Renal pelvis (tissue), 1 donor: ENCODE measurements at regions not wholly inside any gene's neighbourhood (a gene's known extent, or its start where the extent isn't known, plus 50 kb on each side); places are given as distances from the start of the nearest gene placed in this dataset.
"Not testable (repeated sequence)": the region's sequence is repeated elsewhere in the genome, so short reads cannot be mapped to it uniquely, and the experiment has no call there.

ENCODE experiments used
- DNase-seq: peaks from one replicate; pipeline ENCODE4 v3.0.0-alpha.2; 2013

GRCh38 chr11:86167499-86168164, 76.9 kb upstream of the EED start:
- no peak for DNase-seq

GRCh38 chr11:86166287-86166686, 78.3 kb upstream of the EED start:
- DNase-seq = not testable (repeated sequence)

GRCh38 chr11:86164106-86164505, 80.4 kb upstream of the EED start:
- no peak for DNase-seq

- not testable (repeated sequence) for DNase-seq
Observed at GRCh38 chr11:86163221-86163876, 81.2 kb upstream of the EED start.

GRCh38 chr11:86162239-86162638, 82.3 kb upstream of the EED start:
- no peak for DNase-seq

- no peak for DNase-seq
Observed at GRCh38 chr11:86161837-86162236, 82.7 kb upstream of the EED start.

- DNase-seq = no peak
Observed at GRCh38 chr11:86161336-86161735, 83.2 kb upstream of the EED start.

- DNase-seq = no peak
Observed at GRCh38 chr11:86160541-86161149, 83.9 kb upstream of the EED start.

GRCh38 chr11:86159581-86159891, 85.0 kb upstream of the EED start:
- DNase-seq = no peak

GRCh38 chr11:86158704-86159580, 85.6 kb upstream of the EED start:
- DNase-seq = no peak

- DNase-seq = no peak
Observed at GRCh38 chr11:86157797-86158378, 86.7 kb upstream of the EED start.

GRCh38 chr11:86156397-86156955, 87.6 kb upstream of the PICALM start:
- DNase-seq = no peak

- DNase-seq = no peak
Observed at GRCh38 chr11:86155200-86155844, 86.4 kb upstream of the PICALM start.

GRCh38 chr11:86153439-86153838, 84.6 kb upstream of the PICALM start:
- DNase-seq = no peak

- no peak for DNase-seq
Observed at GRCh38 chr11:86152901-86153300, 84.0 kb upstream of the PICALM start.

- DNase-seq = no peak
Observed at GRCh38 chr11:86152006-86152862, 83.3 kb upstream of the PICALM start.

- no peak for DNase-seq
Observed at GRCh38 chr11:86151174-86152005, 82.5 kb upstream of the PICALM start.

GRCh38 chr11:86150847-86151173, 81.9 kb upstream of the PICALM start:
- DNase-seq = no peak

- no peak for DNase-seq
Observed at GRCh38 chr11:86149792-86150191, 80.9 kb upstream of the PICALM start.

GRCh38 chr11:86148345-86148747, 79.5 kb upstream of the PICALM start:
- no peak for DNase-seq
